ENCODE measurements at regions not wholly inside any gene's neighbourhood (a gene's known extent, or its start where the extent isn't known, plus 50 kb on each side); places are given as distances from the start of the nearest gene placed in this dataset.

DNA sequence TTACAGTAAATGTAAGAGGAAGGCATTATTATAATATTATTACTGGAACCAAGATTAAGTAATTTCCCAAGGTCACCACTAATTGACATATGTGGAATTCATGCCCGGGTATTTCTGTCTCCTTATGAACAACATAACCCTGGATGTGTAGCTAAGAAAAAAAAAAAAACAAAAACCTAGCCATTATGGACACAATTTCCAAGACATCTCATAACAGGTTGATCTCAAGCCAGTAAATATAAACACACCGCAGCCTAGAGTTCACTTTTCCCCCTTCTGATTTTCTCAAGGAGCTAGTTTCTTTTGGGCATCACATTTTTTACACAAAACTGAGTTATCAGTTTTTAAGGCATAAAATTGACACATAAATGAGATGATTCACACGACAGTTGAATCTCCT lies 306.5 kb upstream of the RSPO3 start:
- H3K4me3 ChIP-seq (ENCODE audit: low read length) = no peak overlapping the region

DNA sequence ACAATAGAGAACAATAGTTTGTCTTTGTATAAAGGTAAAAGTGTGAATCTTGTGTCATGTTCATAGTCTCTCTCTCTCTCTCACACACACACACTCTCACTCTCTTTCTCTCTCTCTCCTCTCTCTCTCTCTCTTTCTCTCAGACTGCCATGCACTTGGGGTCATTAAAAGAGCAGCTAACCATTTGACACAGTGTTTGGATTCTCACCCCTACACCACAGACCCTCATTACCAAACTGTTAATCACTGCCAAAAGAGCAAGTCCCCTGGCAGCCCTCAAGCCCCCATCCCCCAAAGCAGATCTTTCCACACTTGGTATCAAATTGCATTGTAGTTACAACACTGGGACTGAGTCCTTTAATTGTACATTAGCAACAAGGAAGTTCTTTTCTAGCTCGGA lies 305.8 kb upstream of the RSPO3 start:
- Histone ChIP-seq H3K4me3 (ENCODE audit: low read length) (no peak overlapping the region), H3K4me1 (ENCODE audit: control insufficient read depth, insufficient read depth, low read length) (no peaks in the 10 kb centered on the region), H3K9ac (ENCODE audit: low read length) (no peak overlapping the region), H3K27me3 (ENCODE audit: control insufficient read depth, insufficient read depth, low read length) (no peaks in the 10 kb centered on the region), H3K27ac (ENCODE audit: low read depth, low read length) (no peak overlapping the region), H3K36me3 (ENCODE audit: control insufficient read depth, insufficient read depth, low read length) (no peaks in the 10 kb centered on the region)

More for the DNA sequence above, 306.5 kb upstream of the RSPO3 start:
- H3K27ac ChIP-seq (ENCODE audit: low read depth, low read length) = no peak overlapping the region
- no peaks in the 10 kb centered on the region for H3K27me3 ChIP-seq (ENCODE audit: control insufficient read depth, insufficient read depth, low read length)
- no peaks in the 10 kb centered on the region for H3K4me1 ChIP-seq (ENCODE audit: control insufficient read depth, insufficient read depth, low read length)
- H3K36me3 ChIP-seq (ENCODE audit: control insufficient read depth, insufficient read depth, low read length) = no peaks in the 10 kb centered on the region
- H3K9ac ChIP-seq (ENCODE audit: low read length) = no peak overlapping the region

DNA sequence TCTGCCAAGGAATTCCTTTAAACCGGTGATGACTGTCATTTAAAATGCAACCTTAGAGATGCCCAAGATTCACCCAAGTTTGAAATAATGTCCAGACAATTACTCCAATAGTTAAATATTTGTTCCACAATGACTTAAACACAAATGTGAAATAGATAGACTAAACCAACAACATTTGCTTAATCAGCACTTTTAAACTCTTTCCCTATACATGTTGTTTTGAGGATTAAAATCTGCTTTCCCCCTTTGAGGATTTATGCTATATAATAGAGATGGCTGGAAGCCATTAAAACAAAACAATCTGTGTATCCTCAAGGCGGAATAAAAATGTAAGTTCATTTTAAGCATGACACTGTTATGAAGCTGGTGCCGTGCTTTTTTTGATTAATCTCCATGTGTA lies 297.8 kb upstream of the RSPO3 start:
- no peaks in the 10 kb centered on the region for H3K36me3 ChIP-seq (ENCODE audit: control insufficient read depth, insufficient read depth, low read length)
- no peak overlapping the region for H3K27ac ChIP-seq (ENCODE audit: low read depth, low read length)
- no peaks in the 10 kb centered on the region for H3K27me3 ChIP-seq (ENCODE audit: control insufficient read depth, insufficient read depth, low read length)
- no peaks in the 10 kb centered on the region for H3K4me1 ChIP-seq (ENCODE audit: control insufficient read depth, insufficient read depth, low read length)
- no peak overlapping the region for H3K9ac ChIP-seq (ENCODE audit: low read length)
- H3K4me3 ChIP-seq (ENCODE audit: low read length) = no peak overlapping the region

DNA sequence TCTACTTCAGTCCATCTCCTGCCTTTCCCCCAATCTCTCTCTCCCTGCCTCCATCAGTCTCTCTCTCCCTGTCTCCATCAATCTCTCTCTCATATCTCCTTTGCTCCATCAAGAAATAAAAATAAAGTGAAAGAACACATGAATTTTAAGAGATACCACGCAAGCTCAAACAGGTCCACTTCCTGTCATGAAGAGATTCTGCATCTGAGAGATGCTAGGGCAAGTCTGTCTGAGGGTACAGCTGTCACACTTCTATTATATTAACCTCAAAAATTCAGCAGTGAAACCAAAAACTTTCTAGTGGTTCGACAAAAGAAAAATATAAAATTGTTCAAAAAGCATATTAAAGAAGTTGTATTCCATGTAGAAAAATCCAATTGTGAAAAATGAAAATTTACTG lies 296.8 kb upstream of the RSPO3 start:
- Histone ChIP-seq H3K36me3 (ENCODE audit: control insufficient read depth, insufficient read depth, low read length) (no peaks in the 10 kb centered on the region), H3K4me3 (ENCODE audit: low read length) (no peak overlapping the region), H3K9ac (ENCODE audit: low read length) (no peak overlapping the region), H3K27ac (ENCODE audit: low read depth, low read length) (no peak overlapping the region), H3K27me3 (ENCODE audit: control insufficient read depth, insufficient read depth, low read length) (no peaks in the 10 kb centered on the region), H3K4me1 (ENCODE audit: control insufficient read depth, insufficient read depth, low read length) (no peaks in the 10 kb centered on the region)

DNA sequence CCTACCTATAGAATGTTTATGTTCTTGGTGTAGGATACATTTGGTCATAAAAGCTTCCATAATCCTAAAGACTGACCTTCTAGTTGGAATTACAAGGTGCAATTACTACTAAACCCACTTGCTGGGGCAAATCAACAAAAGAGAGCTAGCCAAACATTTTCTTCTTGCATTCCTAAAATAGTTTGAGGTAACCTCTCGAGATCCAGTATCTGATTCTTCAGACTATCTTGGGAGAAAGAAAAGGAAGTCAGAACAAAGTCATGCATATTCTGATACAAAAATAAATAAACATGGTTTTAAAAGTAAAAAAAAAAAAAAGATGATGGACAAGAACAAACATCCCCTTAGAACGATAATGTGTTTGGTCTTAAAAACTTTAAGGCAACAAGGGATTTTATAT lies 294.2 kb upstream of the RSPO3 start:
- Histone ChIP-seq H3K27ac (ENCODE audit: low read depth, low read length) (no peak overlapping the region), H3K4me1 (ENCODE audit: control insufficient read depth, insufficient read depth, low read length) (no peaks in the 10 kb centered on the region), H3K9ac (ENCODE audit: low read length) (no peak overlapping the region), H3K27me3 (ENCODE audit: control insufficient read depth, insufficient read depth, low read length) (no peaks in the 10 kb centered on the region), H3K4me3 (ENCODE audit: low read length) (no peak overlapping the region), H3K36me3 (ENCODE audit: control insufficient read depth, insufficient read depth, low read length) (no peaks in the 10 kb centered on the region)

DNA sequence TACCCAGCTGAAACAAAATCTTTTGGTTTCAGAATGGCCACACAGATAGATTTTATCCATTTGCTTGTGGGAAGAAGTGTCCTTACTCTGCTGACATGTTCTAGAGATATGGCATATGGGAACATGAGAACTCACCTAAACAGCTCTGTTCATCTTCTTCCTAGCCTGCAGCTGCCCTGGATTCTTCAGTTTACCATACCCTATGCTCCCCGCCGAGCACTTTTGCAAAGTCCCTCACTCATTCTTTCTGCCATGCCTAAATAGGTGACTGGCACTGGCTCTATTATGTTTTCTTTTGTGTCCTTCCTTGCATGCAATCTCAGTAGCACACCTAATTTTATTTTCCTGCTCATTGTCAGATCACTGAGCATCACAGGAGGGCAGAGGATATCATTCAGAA lies 293.7 kb upstream of the RSPO3 start:
- H3K4me3 ChIP-seq (ENCODE audit: low read length) = no peak overlapping the region
- H3K36me3 ChIP-seq (ENCODE audit: control insufficient read depth, insufficient read depth, low read length) = no peaks in the 10 kb centered on the region
- no peaks in the 10 kb centered on the region for H3K4me1 ChIP-seq (ENCODE audit: control insufficient read depth, insufficient read depth, low read length)
- no peak overlapping the region for H3K27ac ChIP-seq (ENCODE audit: low read depth, low read length)
- H3K9ac ChIP-seq (ENCODE audit: low read length) = no peak overlapping the region
- H3K27me3 ChIP-seq (ENCODE audit: control insufficient read depth, insufficient read depth, low read length) = no peaks in the 10 kb centered on the region

DNA sequence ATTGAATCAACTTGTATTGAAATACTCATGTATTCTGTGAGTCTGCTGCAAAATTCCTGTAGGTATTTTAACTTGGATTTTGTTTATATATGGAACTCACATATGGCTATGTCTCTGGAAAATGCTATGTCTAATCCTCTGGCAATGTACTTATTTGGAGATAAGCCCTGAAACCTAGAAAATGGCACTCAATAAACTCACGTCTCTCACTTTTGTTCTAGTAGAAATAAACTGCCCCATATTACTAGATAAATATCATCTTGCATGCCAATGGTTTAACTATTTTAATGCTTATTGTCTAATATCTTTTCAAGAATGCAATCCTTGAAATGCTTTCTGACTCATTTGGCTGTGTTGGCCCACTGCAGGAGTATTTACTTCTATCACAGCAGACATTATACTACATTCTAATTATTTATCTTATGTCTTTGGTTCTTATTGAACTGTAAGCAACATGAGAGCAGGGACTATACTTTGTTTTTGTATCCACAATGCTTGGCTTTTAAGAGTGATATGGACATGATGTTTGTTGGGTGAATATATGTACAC lies 292.2 kb upstream of the RSPO3 start:
- Histone ChIP-seq H3K27me3 (ENCODE audit: control insufficient read depth, insufficient read depth, low read length) (no peaks in the 10 kb centered on the region), H3K4me3 (ENCODE audit: low read length) (no peak overlapping the region), H3K4me1 (ENCODE audit: control insufficient read depth, insufficient read depth, low read length) (no peaks in the 10 kb centered on the region), H3K36me3 (ENCODE audit: control insufficient read depth, insufficient read depth, low read length) (no peaks in the 10 kb centered on the region), H3K9ac (ENCODE audit: low read length) (no peak overlapping the region), H3K27ac (ENCODE audit: low read depth, low read length) (no peak overlapping the region)

DNA sequence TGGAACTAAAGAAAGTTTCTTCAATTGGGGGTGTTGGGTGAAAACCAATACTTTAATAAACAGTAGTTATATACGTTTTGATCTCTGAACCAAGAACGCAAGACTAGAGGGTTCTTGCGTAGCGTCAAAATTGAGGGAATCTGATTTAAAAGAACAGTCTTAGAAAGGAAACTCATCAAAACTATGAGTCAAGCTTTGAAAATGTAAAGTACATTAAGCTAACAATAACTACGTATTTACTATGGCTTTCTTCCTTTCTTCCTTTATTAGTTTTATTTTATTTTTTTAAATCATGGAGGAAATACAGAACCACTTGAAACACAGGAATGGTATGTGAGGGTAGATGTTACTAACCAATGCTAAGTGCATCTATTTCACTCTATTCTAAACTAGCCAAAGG lies 287.0 kb upstream of the RSPO3 start:
- no peak overlapping the region for H3K27ac ChIP-seq (ENCODE audit: low read depth, low read length)
- H3K9ac ChIP-seq (ENCODE audit: low read length) = no peak overlapping the region
- H3K27me3 ChIP-seq (ENCODE audit: control insufficient read depth, insufficient read depth, low read length) = no peaks in the 10 kb centered on the region
- H3K4me1 ChIP-seq (ENCODE audit: control insufficient read depth, insufficient read depth, low read length) = no peaks in the 10 kb centered on the region
- H3K4me3 ChIP-seq (ENCODE audit: low read length) = no peak overlapping the region
- no peaks in the 10 kb centered on the region for H3K36me3 ChIP-seq (ENCODE audit: control insufficient read depth, insufficient read depth, low read length)

DNA sequence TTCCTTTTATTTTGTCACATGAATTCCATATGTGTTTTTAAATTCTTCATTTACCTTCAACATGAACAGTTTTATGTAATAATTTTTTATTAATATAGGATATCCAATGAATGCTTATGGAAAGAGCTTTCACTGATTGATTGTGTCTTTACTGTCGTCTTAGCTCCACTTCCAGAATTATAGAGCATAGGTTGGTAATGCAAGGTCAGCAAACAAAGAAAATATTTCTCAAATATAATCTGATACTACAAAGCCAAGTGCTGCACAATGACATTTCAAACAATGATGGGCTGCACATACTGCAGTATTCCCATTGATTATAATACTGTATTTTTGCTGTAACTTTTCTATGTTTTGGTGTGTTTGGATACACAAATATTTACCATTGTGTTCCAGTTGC lies 275.7 kb upstream of the RSPO3 start:
- no peak overlapping the region for H3K4me3 ChIP-seq (ENCODE audit: low read length)
- no peaks in the 10 kb centered on the region for H3K36me3 ChIP-seq (ENCODE audit: control insufficient read depth, insufficient read depth, low read length)
- H3K9ac ChIP-seq (ENCODE audit: low read length) = no peak overlapping the region
- H3K27ac ChIP-seq (ENCODE audit: low read depth, low read length) = no peak overlapping the region
- H3K4me1 ChIP-seq (ENCODE audit: control insufficient read depth, insufficient read depth, low read length) = no peaks in the 10 kb centered on the region
- no peaks in the 10 kb centered on the region for H3K27me3 ChIP-seq (ENCODE audit: control insufficient read depth, insufficient read depth, low read length)

DNA sequence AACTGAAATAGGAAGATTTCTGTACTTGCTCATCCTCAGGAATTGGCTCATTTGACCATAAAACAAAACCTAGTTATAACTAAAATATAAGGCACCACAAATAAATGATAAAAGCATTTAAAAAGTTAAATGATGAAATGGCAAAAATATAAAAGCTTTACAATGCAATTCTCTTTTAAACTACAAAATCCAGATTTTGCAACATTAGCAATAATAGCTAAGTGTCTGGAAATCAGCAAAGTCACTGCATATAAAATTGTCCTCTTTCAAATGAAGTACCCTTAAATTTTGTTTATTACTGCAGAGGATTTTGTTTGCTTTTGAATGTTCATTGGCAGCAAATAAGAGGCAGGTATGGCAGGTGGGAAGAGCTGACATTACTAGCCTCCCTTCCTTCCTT lies 270.4 kb upstream of the RSPO3 start:
- H3K9ac ChIP-seq (ENCODE audit: low read length) = no peak overlapping the region
- H3K27me3 ChIP-seq (ENCODE audit: control insufficient read depth, insufficient read depth, low read length) = no peaks in the 10 kb centered on the region
- H3K4me3 ChIP-seq (ENCODE audit: low read length) = no peak overlapping the region
- no peaks in the 10 kb centered on the region for H3K36me3 ChIP-seq (ENCODE audit: control insufficient read depth, insufficient read depth, low read length)
- no peak overlapping the region for H3K27ac ChIP-seq (ENCODE audit: low read depth, low read length)
- no peaks in the 10 kb centered on the region for H3K4me1 ChIP-seq (ENCODE audit: control insufficient read depth, insufficient read depth, low read length)

DNA sequence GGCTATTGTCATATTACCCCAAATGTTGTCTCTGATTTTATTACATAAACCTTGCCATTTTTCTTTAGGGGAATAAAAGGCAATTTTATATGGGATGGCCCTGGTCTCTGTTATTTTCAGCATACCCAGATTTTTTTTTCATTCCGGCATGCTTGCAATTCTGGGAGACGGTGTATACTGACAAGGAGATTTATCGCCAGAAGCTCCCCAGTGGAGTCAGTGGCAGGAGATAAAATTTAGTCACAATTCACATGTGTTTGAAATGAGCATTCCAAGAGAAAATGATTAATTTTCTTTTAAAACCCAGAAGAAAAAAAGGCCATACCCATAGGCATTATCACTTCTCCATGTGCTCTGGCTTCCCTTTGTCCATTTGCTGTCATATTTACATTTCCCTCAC lies 250.8 kb upstream of the RSPO3 start:
- no peaks in the 10 kb centered on the region for H3K27me3 ChIP-seq (ENCODE audit: control insufficient read depth, insufficient read depth, low read length)
- H3K36me3 ChIP-seq (ENCODE audit: control insufficient read depth, insufficient read depth, low read length) = no peaks in the 10 kb centered on the region
- H3K4me1 ChIP-seq (ENCODE audit: control insufficient read depth, insufficient read depth, low read length) = no peaks in the 10 kb centered on the region
- H3K27ac ChIP-seq (ENCODE audit: low read depth, low read length) = no peak overlapping the region
- no peak overlapping the region for H3K9ac ChIP-seq (ENCODE audit: low read length)
- H3K4me3 ChIP-seq (ENCODE audit: low read length) = no peak overlapping the region

DNA sequence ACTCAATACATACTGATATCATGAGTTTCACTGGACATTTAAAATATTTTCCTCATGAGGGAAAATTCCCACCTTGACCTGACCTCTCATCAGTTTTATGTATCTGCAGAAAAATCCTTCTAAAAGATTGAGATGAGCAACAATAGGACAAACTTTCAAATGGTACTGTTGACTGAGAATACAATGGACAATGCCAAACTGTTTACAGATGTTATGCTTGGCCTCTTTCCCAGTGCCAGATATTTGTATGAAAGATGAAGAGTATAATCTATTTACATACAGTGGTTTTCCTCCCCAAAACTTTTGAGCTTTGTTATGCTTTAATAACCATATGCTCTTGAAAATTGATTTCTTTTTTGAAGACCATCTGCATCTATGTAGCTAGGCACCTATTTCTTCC lies 245.1 kb upstream of the RSPO3 start:
- H3K27me3 ChIP-seq (ENCODE audit: control insufficient read depth, insufficient read depth, low read length) = no peaks in the 10 kb centered on the region
- H3K4me1 ChIP-seq (ENCODE audit: control insufficient read depth, insufficient read depth, low read length) = no peaks in the 10 kb centered on the region
- H3K27ac ChIP-seq (ENCODE audit: low read depth, low read length) = no peak overlapping the region
- H3K9ac ChIP-seq (ENCODE audit: low read length) = no peak overlapping the region
- H3K4me3 ChIP-seq (ENCODE audit: low read length) = no peak overlapping the region
- H3K36me3 ChIP-seq (ENCODE audit: control insufficient read depth, insufficient read depth, low read length) = no peaks in the 10 kb centered on the region

DNA sequence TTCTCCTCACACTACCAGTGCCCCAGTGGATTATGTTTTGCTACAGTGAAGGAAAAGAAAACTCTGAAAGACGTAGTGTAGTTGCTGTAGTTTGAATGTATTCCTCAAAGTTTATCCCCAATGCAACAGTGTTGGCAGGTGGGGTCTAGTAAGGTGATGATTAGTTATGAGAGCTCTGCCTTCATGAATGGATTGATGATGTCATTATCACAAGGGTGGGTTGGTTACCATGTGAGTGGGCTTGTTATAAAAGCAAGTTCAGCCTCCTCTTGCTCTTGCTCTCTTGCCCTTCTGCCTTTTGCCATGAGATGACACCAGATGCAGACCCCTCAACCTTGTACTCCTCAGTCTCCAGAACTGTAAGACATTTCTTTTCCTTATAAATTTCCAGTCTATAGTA lies 244.7 kb upstream of the RSPO3 start:
- Histone ChIP-seq H3K36me3 (ENCODE audit: control insufficient read depth, insufficient read depth, low read length) (no peaks in the 10 kb centered on the region), H3K9ac (ENCODE audit: low read length) (no peak overlapping the region), H3K4me1 (ENCODE audit: control insufficient read depth, insufficient read depth, low read length) (no peaks in the 10 kb centered on the region), H3K4me3 (ENCODE audit: low read length) (no peak overlapping the region), H3K27me3 (ENCODE audit: control insufficient read depth, insufficient read depth, low read length) (no peaks in the 10 kb centered on the region), H3K27ac (ENCODE audit: low read depth, low read length) (no peak overlapping the region)

Data from rectal smooth muscle tissue (tissue), 1 donor.